ENCODE measurements at regions not wholly inside any gene's neighbourhood (a gene's known extent, or its start where the extent isn't known, plus 50 kb on each side); places are given as distances from the start of the nearest gene placed in this dataset.

- no peaks in the 10 kb centered on the region for H3K4me1 ChIP-seq (ENCODE audit: insufficient read depth, low read length)
- no peak overlapping the region for H2BK5ac ChIP-seq (ENCODE audit: insufficient read length, low read length)
- DNase-seq, result no peak
- no peaks in the 10 kb centered on the region for H3K79me1 ChIP-seq (ENCODE audit: insufficient read depth, low read depth, low read length, poor library complexity, severe bottlenecking)
- H2AFZ ChIP-seq (ENCODE audit: low read length), result no peak overlapping the region
- H2BK20ac ChIP-seq (ENCODE audit: low read depth, low read length, poor library complexity, severe bottlenecking), result no peak overlapping the region
- H3T11ph ChIP-seq (ENCODE audit: low read length), result no peak overlapping the region
- H3K23me2 ChIP-seq (ENCODE audit: insufficient read length, low read depth, low read length, poor library complexity, severe bottlenecking), result no peaks in the 10 kb centered on the region
- no peak overlapping the region for H2BK120ac ChIP-seq (ENCODE audit: low read depth, low read length, poor library complexity, severe bottlenecking)
- Mint-ChIP-seq H3K36me3 (ENCODE audit: insufficient read depth in 1 of 3, low read depth in 3 of 3) (peaks cover 16 to 25% (median 20%) of the 10 kb centered on the region in 3 experiments), H3K27ac (no peak overlapping the region), H3K4me1 (no peaks in the 10 kb centered on the region), H3K27me3 (ENCODE audit: low read depth) (no peaks in the 10 kb centered on the region), H3K9me3 (peaks cover 25 to 28% of the 10 kb centered on the region in 2 experiments), H3K4me3 (no peak overlapping the region)
- no peaks in the 10 kb centered on the region for H4K20me1 ChIP-seq (ENCODE audit: control insufficient read depth, insufficient read depth, insufficient read length)
- no peak overlapping the region for H4K8ac ChIP-seq (replicated peaks; ENCODE audit: insufficient read length, low read depth, low read length)
- no peak overlapping the region for H3K27ac ChIP-seq (ENCODE audit: insufficient read length, low read depth, low read length)
- H4K5ac ChIP-seq (ENCODE audit: insufficient read length, low read depth, low read length), result no peak overlapping the region
- H3K56ac ChIP-seq (ENCODE audit: insufficient read length, low read depth, low read length), result no peak overlapping the region
- H2BK12ac ChIP-seq (ENCODE audit: insufficient read length, low read depth, low read length), result no peak overlapping the region
- H3K4me2 ChIP-seq (ENCODE audit: insufficient read depth, insufficient read length, low read length), result no peak overlapping the region
- no peak overlapping the region for H2BK15ac ChIP-seq (ENCODE audit: low read depth, low read length)
- no peak overlapping the region for H3K18ac ChIP-seq (ENCODE audit: insufficient read length, low read depth, low read length)
- H3K23ac ChIP-seq (ENCODE audit: insufficient read length, low read depth, low read length), result no peak overlapping the region
- TF ChIP-seq CTCF (conservative IDR thresholded peaks at IDR 0.05), result no peak
- no peak overlapping the region for H3K9ac ChIP-seq (ENCODE audit: extremely low read depth, insufficient read length, low read length)
- H3K27me3 ChIP-seq (ENCODE audit: insufficient read depth, low read length), result no peaks in the 10 kb centered on the region
- no peak overlapping the region for H3K4ac ChIP-seq (ENCODE audit: low read depth, low read length)
- no peaks in the 10 kb centered on the region for H3K79me2 ChIP-seq (ENCODE audit: insufficient read depth, low read length)
- H4K91ac ChIP-seq (ENCODE audit: insufficient read length, low read depth, low read length), result no peak overlapping the region
- no peak overlapping the region for H3K14ac ChIP-seq (ENCODE audit: insufficient read depth, low read length)
- no peaks in the 10 kb centered on the region for H3K9me3 ChIP-seq (ENCODE audit: control insufficient read depth, low read depth, low read length)
- no peak overlapping the region for H2AK5ac ChIP-seq (ENCODE audit: insufficient read length, low read length)
Observed at GRCh38 chr9:13832446-13832845, 481.5 kb downstream of the NFIB start.
